Common myeloid progenitor, CD34-positive (primary cell): ENCODE measurements at regions not wholly inside any gene's neighbourhood (a gene's known extent, or its start where the extent isn't known, plus 50 kb on each side); places are given as distances from the start of the nearest gene placed in this dataset.

Source experiments
- CTCF ChIA-PET: fragments of 350-600 bp; sonication (Branson Sonifier 250); formaldehyde crosslinking; loops from one replicate; lab custom pipeline; 2021; ENCODE audit warnings: antibody characterized with exemption; lab: Charles Lee
- POLR2A ChIA-PET: fragments of 350-600 bp; sonication (Branson Sonifier 250); formaldehyde crosslinking; loops from one replicate; lab custom pipeline; 2021; ENCODE audit warnings: antibody characterized with exemption; lab: Charles Lee
- DNase-seq, 3 donors: peaks; one replicate each; pipeline versions ENCODE4 v3.0.0 to v3.0.0-alpha.2; 2013
- H3K27ac ChIP-seq, 2 experiments: 1 replicate in 1 of 2; 2 replicates in 1 of 2; pipeline ENCODE4 v1.7.0; 2013; ENCODE audit warnings: inconsistent platforms in 2 of 2, low read length in 2 of 2, mild to moderate bottlenecking in 2 of 2, low read depth in 1 of 2, moderate library complexity in 1 of 2; ENCODE audit not compliant: severe bottlenecking in 2 of 2, insufficient read depth in 1 of 2, poor library complexity in 1 of 2
- H3K27me3 ChIP-seq, 5 experiments: replicated peaks in 2 of 5; 1 replicate in 3 of 5; 2 replicates in 2 of 5; pipeline versions ENCODE4 v1.6.1 to v1.7.0; 2013; ENCODE audit warnings: low read length in 4 of 5, mild to moderate bottlenecking in 2 of 5, moderate library complexity in 2 of 5, inconsistent platforms in 1 of 5; ENCODE audit not compliant: insufficient read depth in 5 of 5, control insufficient read depth in 4 of 5
- H3K36me3 ChIP-seq, 4 experiments: 1 replicate in 2 of 4; 2 replicates in 2 of 4; pipeline versions ENCODE4 v1.6.1 to v1.7.0; 2013; ENCODE audit warnings: low read length in 3 of 4, control low read depth in 1 of 4, mild to moderate bottlenecking in 1 of 4; ENCODE audit not compliant: control insufficient read depth in 4 of 4, insufficient read depth in 4 of 4
- H3K4me1 ChIP-seq, 4 experiments: 1 replicate in 3 of 4; 2 replicates in 1 of 4; pipeline versions ENCODE4 v1.6.1 to v1.7.1; 2013; ENCODE audit warnings: low read length in 3 of 4, mild to moderate bottlenecking in 3 of 4, control low read depth in 1 of 4, inconsistent platforms in 1 of 4, moderate library complexity in 1 of 4; ENCODE audit not compliant: control insufficient read depth in 4 of 4, insufficient read depth in 4 of 4; ENCODE audit errors: control extremely low read depth in 1 of 4
- H3K4me3 ChIP-seq, 7 experiments: 1 replicate in 4 of 7; 2 replicates in 3 of 7; pipeline versions ENCODE4 v1.5.1 to v1.7.0; 2013; ENCODE audit warnings: mild to moderate bottlenecking in 7 of 7, low read length in 6 of 7, moderate library complexity in 6 of 7, inconsistent platforms in 2 of 7, low read depth in 2 of 7, control low read depth in 1 of 7; ENCODE audit not compliant: insufficient read depth in 4 of 7, control insufficient read depth in 1 of 7; ENCODE audit errors: extremely low read depth in 1 of 7
- H3K9me3 ChIP-seq, 5 experiments: 1 replicate in 4 of 5; 2 replicates in 1 of 5; pipeline versions ENCODE4 v1.6.1 to v1.7.1; 2013; ENCODE audit warnings: low read length in 4 of 5, mild to moderate bottlenecking in 2 of 5, inconsistent platforms in 1 of 5, low read depth in 1 of 5, moderate library complexity in 1 of 5; ENCODE audit not compliant: control insufficient read depth in 4 of 5, insufficient read depth in 2 of 5; ENCODE audit errors: control extremely low read depth in 1 of 5
- WGBS: methylation state at CpG from one replicate; pipeline ENCODE4 v1.1.5; 2013; ENCODE audit not compliant: insufficient coverage; 5-methylcytosine and 5-hydroxymethylcytosine counted together

DNA sequence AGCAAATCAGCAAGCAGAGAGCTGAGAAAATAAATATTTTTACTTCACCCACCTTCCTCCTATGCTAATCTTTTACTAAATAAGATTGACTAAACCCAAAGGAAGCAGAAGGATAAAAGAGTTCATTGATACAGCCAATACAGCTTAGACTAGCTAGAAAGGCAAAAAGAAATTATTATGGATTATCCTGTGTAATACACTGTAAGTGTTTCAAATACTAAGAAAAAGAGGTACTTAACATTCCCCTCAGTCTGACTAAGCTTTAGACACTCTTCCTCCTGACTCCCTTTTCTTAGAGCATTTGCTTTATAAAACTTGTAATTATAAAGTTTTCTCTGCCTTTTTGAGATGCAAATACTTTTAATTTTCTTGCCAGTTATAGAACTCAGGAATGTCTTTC is 848.9 kb upstream of the CADM2 start:
- CTCF ChIA-PET: no interaction called here

DNA sequence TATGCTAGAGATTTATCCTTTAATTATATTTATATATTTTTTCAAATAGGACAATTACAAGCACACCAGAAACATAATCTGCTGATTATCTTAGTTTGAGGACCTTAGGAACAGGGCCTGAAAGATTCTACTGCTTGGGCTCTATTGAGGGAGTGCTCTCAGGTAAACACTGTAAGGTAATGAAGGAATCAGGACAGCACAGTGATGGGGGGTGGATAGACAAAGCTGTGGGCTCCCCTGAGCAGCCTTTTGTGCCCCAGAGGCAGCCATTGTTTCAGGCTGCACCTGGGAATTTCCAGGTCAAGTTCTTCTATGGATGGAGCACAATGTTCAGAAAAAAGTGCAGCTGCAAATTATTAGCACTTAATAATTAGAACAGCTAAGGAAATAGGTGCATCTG is 848.0 kb upstream of the CADM2 start:
- CTCF ChIA-PET: no interaction called here

More for the DNA sequence above, 848.9 kb upstream of the CADM2 start:
- Histone ChIP-seq H3K4me1 (no peaks in the 10 kb centered on the region), H3K36me3 (no peaks in the 10 kb centered on the region), H3K27me3 (no peaks in the 10 kb centered on the region), H3K4me3 (no peak overlapping the region), H3K27ac (no peak overlapping the region), H3K9me3 (no peaks in the 10 kb centered on the region)
- POLR2A ChIA-PET: no interaction called here
- no peak for DNase-seq

DNA sequence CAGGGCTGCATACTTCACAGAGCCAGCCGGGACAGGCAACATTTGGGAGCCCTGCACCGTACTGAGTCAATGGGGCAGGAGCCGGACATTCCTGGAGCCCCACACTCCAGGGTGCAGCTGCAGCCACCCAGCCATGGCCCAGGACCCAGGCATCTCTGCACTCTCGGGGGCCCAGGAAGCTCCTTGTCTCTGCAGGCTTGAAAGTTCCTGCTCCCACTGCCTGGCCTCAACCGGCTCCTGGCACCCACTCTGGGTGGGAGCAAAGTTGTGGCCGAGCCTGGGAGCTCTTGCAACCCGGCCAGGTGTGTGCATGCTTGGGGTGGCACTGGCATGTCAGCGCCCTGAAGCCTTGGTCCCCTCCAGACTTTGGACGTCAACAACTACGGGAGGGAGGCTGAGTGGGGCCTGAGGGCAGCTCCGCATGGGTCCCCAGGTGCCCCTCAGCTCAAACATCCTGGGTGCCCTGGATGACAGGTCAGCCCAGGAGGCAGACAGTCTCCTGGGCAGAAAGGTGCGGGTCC is 833.5 kb upstream of the CADM2 start:
- POLR2A ChIA-PET: no interaction called here

More for the DNA sequence above, 848.0 kb upstream of the CADM2 start:
- H3K27ac ChIP-seq: no peak overlapping the region
- no peak for DNase-seq
- H3K36me3 ChIP-seq: no peaks in the 10 kb centered on the region
- no peaks in the 10 kb centered on the region for H3K4me1 ChIP-seq
- H3K4me3 ChIP-seq: no peak overlapping the region
- no peaks in the 10 kb centered on the region for H3K9me3 ChIP-seq
- no peaks in the 10 kb centered on the region for H3K27me3 ChIP-seq
- POLR2A ChIA-PET: no interaction called here

DNA sequence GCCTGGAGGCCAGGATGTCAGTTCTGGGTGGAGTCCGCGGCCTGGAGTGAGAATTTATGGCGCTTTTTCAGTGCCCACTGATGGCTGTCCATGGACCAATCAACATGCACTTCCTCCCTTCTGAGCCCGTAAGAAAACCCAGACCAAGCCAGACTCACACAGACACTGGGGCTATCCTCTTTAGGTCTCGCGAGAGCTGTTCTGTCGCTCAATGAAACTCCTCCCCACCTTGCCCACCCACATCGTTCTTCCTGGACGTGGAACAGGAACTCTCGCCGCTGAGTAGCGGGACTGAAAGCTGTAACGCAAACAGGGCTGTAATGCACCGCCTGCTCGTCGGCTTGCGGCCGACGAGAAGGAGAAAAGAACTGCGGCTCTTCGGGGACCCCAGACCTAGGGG is 833.0 kb upstream of the CADM2 start:
- Histone ChIP-seq H3K4me3 (no peak overlapping the region), H3K27me3 (no peaks in the 10 kb centered on the region), H3K36me3 (no peaks in the 10 kb centered on the region), H3K4me1 (no peaks in the 10 kb centered on the region), H3K9me3 (peaks cover 0 to 6% (median 0%) of the 10 kb centered on the region in 5 experiments), H3K27ac (no peak overlapping the region)
- CTCF ChIA-PET: interaction anchor here (0.6 kb wide), 1 partner anchor 45 kb away, joined by 3 read pairs; no protein-coding TSS in a partner anchor
- 96% methylated on average over 21 of the region's 21 CpGs for WGBS
- no peak for DNase-seq
- POLR2A ChIA-PET: no interaction called here

More for the DNA sequence above, 833.5 kb upstream of the CADM2 start:
- no peak overlapping the region for H3K4me3 ChIP-seq
- no peak overlapping the region for H3K27ac ChIP-seq
- no peaks in the 10 kb centered on the region for H3K27me3 ChIP-seq
- H3K9me3 ChIP-seq: peaks cover 0 to 6% (median 0%) of the 10 kb centered on the region in 5 experiments
- WGBS: 94% methylated on average over 12 of the region's 12 CpGs
- CTCF ChIA-PET: interaction anchor here (0.6 kb wide), 1 partner anchor 45 kb away, joined by 3 read pairs; no protein-coding TSS in a partner anchor
- DNase-seq: no peak
- no peaks in the 10 kb centered on the region for H3K4me1 ChIP-seq
- no peaks in the 10 kb centered on the region for H3K36me3 ChIP-seq

DNA sequence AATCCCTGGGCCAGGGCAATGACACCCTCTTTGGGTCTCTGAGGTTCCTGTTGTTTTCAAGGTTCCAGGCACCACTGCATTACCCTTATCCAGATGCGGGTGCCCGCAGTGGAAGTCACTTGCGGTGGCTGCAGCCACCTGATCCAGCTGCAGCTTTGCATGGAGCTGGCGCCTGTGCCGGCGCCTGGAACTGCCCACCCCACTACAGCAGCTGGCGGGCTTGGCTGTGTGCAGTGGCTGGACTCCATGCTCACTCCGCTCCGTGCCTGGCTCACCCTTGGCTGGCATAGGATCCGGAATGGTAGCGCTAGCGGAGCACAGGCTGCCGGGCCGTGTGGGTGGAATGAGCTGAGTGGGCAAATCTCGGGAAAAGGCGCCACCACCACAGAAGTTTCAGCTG is 832.6 kb upstream of the CADM2 start:
- Histone ChIP-seq H3K4me3 (no peak overlapping the region), H3K27me3 (no peaks in the 10 kb centered on the region), H3K4me1 (no peaks in the 10 kb centered on the region), H3K36me3 (no peaks in the 10 kb centered on the region), H3K27ac (no peak overlapping the region), H3K9me3 (peaks cover 0 to 6% (median 0%) of the 10 kb centered on the region in 5 experiments)
- POLR2A ChIA-PET: no interaction called here
- WGBS: 98% methylated on average over 14 of the region's 16 CpGs
- no peak for DNase-seq
- CTCF ChIA-PET: no interaction called here

DNA sequence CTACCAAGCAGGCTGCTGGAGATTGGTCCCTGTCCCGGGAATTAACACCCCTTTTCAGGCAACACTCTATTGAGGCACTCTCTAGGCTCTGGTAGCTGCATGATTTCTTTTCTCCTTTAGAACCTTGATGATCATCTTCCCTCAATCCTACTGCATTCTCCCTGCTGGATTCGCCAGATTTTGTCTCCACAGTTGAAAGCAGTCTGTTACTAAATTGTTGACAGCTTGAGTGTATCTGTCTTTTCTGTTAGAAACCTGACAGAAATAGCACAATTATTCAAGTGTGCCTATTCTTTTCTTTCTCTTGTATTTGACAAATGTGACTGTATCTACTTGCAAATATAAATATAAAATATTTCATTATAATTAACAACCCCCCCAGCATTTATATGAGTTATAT is 830.8 kb upstream of the CADM2 start:
- no CpG with 5 or more reads among the region's 2 CpGs for WGBS
- H3K4me1 ChIP-seq: no peaks in the 10 kb centered on the region
- POLR2A ChIA-PET: no interaction called here
- CTCF ChIA-PET: no interaction called here
- H3K27me3 ChIP-seq: no peaks in the 10 kb centered on the region
- H3K4me3 ChIP-seq: no peak overlapping the region
- peaks cover 0 to 6% (median 0%) of the 10 kb centered on the region in 5 experiments for H3K9me3 ChIP-seq
- H3K27ac ChIP-seq: no peak overlapping the region
- no peak for DNase-seq
- no peaks in the 10 kb centered on the region for H3K36me3 ChIP-seq

DNA sequence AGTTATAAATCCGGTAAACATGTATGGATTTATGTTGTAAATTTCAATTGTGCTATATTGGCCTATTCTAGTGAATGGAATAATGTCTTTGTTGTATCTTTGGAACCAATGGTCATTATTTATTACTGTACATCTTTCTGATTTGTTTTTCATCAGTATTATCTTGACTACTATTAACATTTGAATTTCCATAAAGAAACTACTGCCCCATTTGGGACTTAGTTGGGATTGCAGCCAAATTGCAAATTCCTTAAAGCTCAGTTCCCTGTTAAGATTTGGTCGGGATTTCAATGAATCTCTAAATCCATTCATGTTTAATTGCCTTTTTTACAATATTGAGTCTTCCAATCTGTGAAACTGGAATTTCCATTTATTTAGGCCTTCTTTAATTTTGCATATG is 822.4 kb upstream of the CADM2 start:
- H3K9me3 ChIP-seq: no peaks in the 10 kb centered on the region
- H3K27ac ChIP-seq: no peak overlapping the region
- H3K36me3 ChIP-seq: no peaks in the 10 kb centered on the region
- no peaks in the 10 kb centered on the region for H3K27me3 ChIP-seq
- POLR2A ChIA-PET: no interaction called here
- no peak overlapping the region for H3K4me3 ChIP-seq
- no peaks in the 10 kb centered on the region for H3K4me1 ChIP-seq
- no peak for DNase-seq
- WGBS: no CpG with 5 or more reads among the region's 2 CpGs
- CTCF ChIA-PET: no interaction called here
